Tibial nerve (tissue), 4 donors: ENCODE measurements at regions not wholly inside any gene's neighbourhood (a gene's known extent, or its start where the extent isn't known, plus 50 kb on each side); places are given as distances from the start of the nearest gene placed in this dataset.

Experiments used
- DNase-seq, 2 donors: peaks; one replicate each; pipeline ENCODE4 v3.0.0-alpha.2; 2019; ENCODE audit warnings: low spot score in 2 of 2
- H3K27ac ChIP-seq, 4 donors: fragments of 200-600 bp; sonication (generic) in 3 of 4; one replicate each; pipeline ENCODE4 v1.5.1; 2017 to 2019; ENCODE audit warnings: mild to moderate bottlenecking in 1 of 4
- H3K27me3 ChIP-seq, 2 donors: fragments of 200-600 bp; sonication (generic) in 1 of 2; one replicate each; pipeline versions ENCODE4 v1.5.1 to v1.6.0; 2017 to 2019
- H3K36me3 ChIP-seq, 3 donors: fragments of 200-600 bp; sonication (generic); one replicate each; pipeline ENCODE4 v1.5.1; 2018 to 2019
- H3K4me1 ChIP-seq, 4 donors: fragments of 200-600 bp; sonication (generic) in 3 of 4; one replicate each; pipeline ENCODE4 v1.5.1; 2017 to 2019
- H3K4me3 ChIP-seq, 4 donors: fragments of 200-600 bp; sonication (generic) in 3 of 4; one replicate each; pipeline ENCODE4 v1.5.1; 2017 to 2019; ENCODE audit warnings: mild to moderate bottlenecking in 1 of 4, moderate library complexity in 1 of 4
- H3K9me3 ChIP-seq, 4 donors: fragments of 200-600 bp; sonication (generic) in 3 of 4; one replicate each; pipeline ENCODE4 v1.5.1; 2017 to 2019
- EP300 ChIP-seq, 2 donors: sonication (generic); formaldehyde crosslinking; IDR thresholded peaks; one replicate each; pipeline ENCODE4 v1.6.1; 2017; ENCODE audit warnings: antibody characterized with exemption in 2 of 2, mild to moderate bottlenecking in 1 of 2
- POLR2A ChIP-seq, 2 donors: fragments of 450-650 bp; IDR thresholded peaks; one replicate each; pipeline ENCODE4 v1.6.1; 2017; ENCODE audit warnings: antibody characterized with exemption in 2 of 2, mild to moderate bottlenecking in 2 of 2, moderate library complexity in 2 of 2
- WGBS, 2 donors: methylation state at CpG; one replicate each; pipeline ENCODE4 v1.1.5; 2018; 5-methylcytosine and 5-hydroxymethylcytosine counted together
- TF ChIP-seq, protein P1 (sequence below), 5 experiments: fragments of 200-600 bp in 3 of 5; fragments of 450-650 bp in 2 of 5; sonication (generic) in 3 of 5; IDR thresholded peaks; one replicate each; pipeline ENCODE4 v1.5.1; 2016 to 2019; ENCODE audit warnings: antibody characterized with exemption in 5 of 5, mild to moderate bottlenecking in 3 of 5, moderate library complexity in 2 of 5

DNA sequence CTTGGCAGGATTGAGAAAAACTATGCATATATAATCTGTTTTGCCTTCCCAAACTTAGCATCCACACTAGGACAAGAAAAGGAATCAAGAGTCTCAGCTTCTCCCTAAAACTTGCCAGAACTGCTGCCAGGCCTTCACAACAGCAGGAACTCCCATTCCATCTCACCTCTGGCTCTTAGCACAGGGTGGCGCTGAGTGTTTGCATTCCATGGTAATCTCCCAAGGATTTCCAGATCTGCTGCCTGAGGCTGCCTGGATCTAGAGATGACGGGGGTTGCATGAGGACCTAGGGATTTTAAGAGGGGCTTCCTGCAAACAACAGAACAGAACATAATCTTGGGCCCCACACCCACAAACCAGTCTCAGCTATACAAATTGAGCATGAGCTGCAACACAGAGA, 87.1 kb upstream of the OPCML start:
- WGBS, 2 donors: 69 to 72% methylated on average over 2 of the region's 2 CpGs
- Histone ChIP-seq H3K27me3 (no peaks in the 10 kb centered on the region), H3K36me3 (no peaks in the 10 kb centered on the region), H3K9me3 (peaks cover 0 to 20% (median 3%) of the 10 kb centered on the region in 4 donors), H3K27ac (no peak overlapping the region), H3K4me1 (no peaks in the 10 kb centered on the region), H3K4me3 (no peak overlapping the region)
- no peak for DNase-seq
- TF ChIP-seq, protein P1, sequence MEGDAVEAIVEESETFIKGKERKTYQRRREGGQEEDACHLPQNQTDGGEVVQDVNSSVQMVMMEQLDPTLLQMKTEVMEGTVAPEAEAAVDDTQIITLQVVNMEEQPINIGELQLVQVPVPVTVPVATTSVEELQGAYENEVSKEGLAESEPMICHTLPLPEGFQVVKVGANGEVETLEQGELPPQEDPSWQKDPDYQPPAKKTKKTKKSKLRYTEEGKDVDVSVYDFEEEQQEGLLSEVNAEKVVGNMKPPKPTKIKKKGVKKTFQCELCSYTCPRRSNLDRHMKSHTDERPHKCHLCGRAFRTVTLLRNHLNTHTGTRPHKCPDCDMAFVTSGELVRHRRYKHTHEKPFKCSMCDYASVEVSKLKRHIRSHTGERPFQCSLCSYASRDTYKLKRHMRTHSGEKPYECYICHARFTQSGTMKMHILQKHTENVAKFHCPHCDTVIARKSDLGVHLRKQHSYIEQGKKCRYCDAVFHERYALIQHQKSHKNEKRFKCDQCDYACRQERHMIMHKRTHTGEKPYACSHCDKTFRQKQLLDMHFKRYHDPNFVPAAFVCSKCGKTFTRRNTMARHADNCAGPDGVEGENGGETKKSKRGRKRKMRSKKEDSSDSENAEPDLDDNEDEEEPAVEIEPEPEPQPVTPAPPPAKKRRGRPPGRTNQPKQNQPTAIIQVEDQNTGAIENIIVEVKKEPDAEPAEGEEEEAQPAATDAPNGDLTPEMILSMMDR (IDR thresholded peaks at IDR 0.05): no peak
- no peak for TF ChIP-seq POLR2A (IDR thresholded peaks at IDR 0.05)
- TF ChIP-seq EP300 (IDR thresholded peaks at IDR 0.05): no peak

DNA sequence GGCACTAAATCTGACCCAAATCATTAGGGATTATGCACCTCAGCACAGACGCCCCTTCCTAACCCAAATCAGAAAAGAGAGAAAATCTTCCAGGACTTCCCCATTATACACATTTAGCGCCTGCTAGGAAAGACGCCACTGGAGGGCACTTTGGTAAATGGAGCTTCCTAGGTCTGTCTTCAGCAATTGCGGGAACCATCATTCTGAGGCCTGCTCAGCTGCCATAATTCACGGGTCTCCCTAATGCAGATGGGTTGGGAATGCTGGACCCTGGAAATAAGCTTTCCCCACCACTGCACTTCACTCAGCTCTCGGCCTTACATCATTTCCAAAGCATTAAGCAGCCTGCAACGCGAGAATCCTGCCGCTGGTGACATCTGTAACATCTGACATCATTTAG, 86.2 kb upstream of the OPCML start:
- DNase-seq: no peak
- no peaks in the 10 kb centered on the region for H3K36me3 ChIP-seq
- peaks cover 0 to 20% (median 3%) of the 10 kb centered on the region in 4 donors for H3K9me3 ChIP-seq
- TF ChIP-seq EP300 (IDR thresholded peaks at IDR 0.05): no peak
- TF ChIP-seq, protein P1 (IDR thresholded peaks at IDR 0.05): no peak
- TF ChIP-seq POLR2A (IDR thresholded peaks at IDR 0.05): no peak
- H3K4me3 ChIP-seq: no peak overlapping the region
- 85 to 90% methylated on average over 9 of the region's 9 CpGs for WGBS, 2 donors
- no peak overlapping the region for H3K27ac ChIP-seq
- H3K27me3 ChIP-seq: no peaks in the 10 kb centered on the region
- no peaks in the 10 kb centered on the region for H3K4me1 ChIP-seq

- TF ChIP-seq EP300 (IDR thresholded peaks at IDR 0.05) (no peak), POLR2A (IDR thresholded peaks at IDR 0.05) (no peak)
- TF ChIP-seq, protein P1 (IDR thresholded peaks at IDR 0.05): no peak
- 63 to 68% methylated on average over 2 of the region's 2 CpGs for WGBS, 2 donors
- Histone ChIP-seq H3K36me3 (no peaks in the 10 kb centered on the region), H3K9me3 (peaks cover 0 to 25% (median 0%) of the 10 kb centered on the region in 4 donors), H3K27ac (no peak overlapping the region), H3K4me3 (no peak overlapping the region), H3K4me1 (no peaks in the 10 kb centered on the region), H3K27me3 (no peaks in the 10 kb centered on the region)
- DNase-seq: no peak
Measured at GRCh38 chr11:133608496-133608895, 76.2 kb upstream of the OPCML start.

DNA sequence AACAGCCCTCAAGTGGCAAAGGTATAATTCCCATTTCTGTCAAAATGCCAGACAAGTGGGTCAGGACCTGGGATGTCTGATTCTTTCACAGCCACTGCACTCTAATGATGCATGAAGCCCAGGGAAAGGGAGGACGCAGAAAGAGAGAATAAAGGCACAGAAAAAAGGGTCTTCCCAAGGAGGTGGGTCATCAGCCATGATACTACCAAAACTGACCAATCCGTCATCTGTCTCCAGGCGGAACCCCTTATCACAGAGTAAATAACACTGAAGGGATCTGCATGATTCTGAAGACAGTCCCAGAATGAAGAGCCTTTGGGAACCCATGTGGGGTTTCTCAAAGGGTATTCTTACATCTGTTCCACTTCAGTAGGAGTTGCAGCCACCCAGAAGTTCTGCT, 73.8 kb upstream of the OPCML start:
- H3K27me3 ChIP-seq: no peaks in the 10 kb centered on the region
- no peak overlapping the region for H3K27ac ChIP-seq
- TF ChIP-seq POLR2A (IDR thresholded peaks at IDR 0.05) (no peak), EP300 (IDR thresholded peaks at IDR 0.05) (no peak)
- TF ChIP-seq, protein P1 (IDR thresholded peaks at IDR 0.05): no peak
- peaks cover 0 to 19% (median 0%) of the 10 kb centered on the region in 4 donors for H3K9me3 ChIP-seq
- no peaks in the 10 kb centered on the region for H3K4me1 ChIP-seq
- DNase-seq: no peak
- no peaks in the 10 kb centered on the region for H3K36me3 ChIP-seq
- 87 to 94% methylated on average over 3 of the region's 3 CpGs for WGBS, 2 donors
- H3K4me3 ChIP-seq: no peak overlapping the region

GRCh38 chr11:133605482-133605881, 73.2 kb upstream of the OPCML start:
- H3K27ac ChIP-seq: no peak overlapping the region
- peaks cover 0 to 14% (median 0%) of the 10 kb centered on the region in 4 donors for H3K9me3 ChIP-seq
- TF ChIP-seq POLR2A (IDR thresholded peaks at IDR 0.05): no peak
- TF ChIP-seq, protein P1 (IDR thresholded peaks at IDR 0.05): no peak
- TF ChIP-seq EP300 (IDR thresholded peaks at IDR 0.05): no peak
- 39 to 69% methylated on average over 2 of the region's 2 CpGs for WGBS, 2 donors
- DNase-seq: no peak
- no peaks in the 10 kb centered on the region for H3K36me3 ChIP-seq
- H3K4me1 ChIP-seq: no peaks in the 10 kb centered on the region
- H3K4me3 ChIP-seq: no peak overlapping the region
- H3K27me3 ChIP-seq: no peaks in the 10 kb centered on the region
